GM21526 (cell line): ENCODE measurements at regions not wholly inside any gene's neighbourhood (a gene's known extent, or its start where the extent isn't known, plus 50 kb on each side); places are given as distances from the start of the nearest gene placed in this dataset.

Experiments
- ATAC-seq: cut with Tn5 transposase; IDR thresholded peaks from one replicate; pipeline ENCODE4 v1.9.1; 2021; ENCODE audit warnings: moderate library complexity; ENCODE audit not compliant: unreplicated experiment, low FRiP score

- no peak for ATAC-seq
Observed at GRCh38 chr6:62480544-62480943, 194.5 kb upstream of the KHDRBS2 start.

GRCh38 chr6:62479697-62480220 is 193.7 kb upstream of the KHDRBS2 start:
- no peak for ATAC-seq

GRCh38 chr6:62474793-62475192 is 188.8 kb upstream of the KHDRBS2 start:
- ATAC-seq: no peak

- ATAC-seq: no peak
Observed at GRCh38 chr6:62466607-62467006, 180.6 kb upstream of the KHDRBS2 start.

GRCh38 chr6:62465206-62465605 is 179.2 kb upstream of the KHDRBS2 start:
- no peak for ATAC-seq

- no peak for ATAC-seq
Observed at GRCh38 chr6:62452586-62452985, 166.6 kb upstream of the KHDRBS2 start.

GRCh38 chr6:62446647-62447316 is 160.8 kb upstream of the KHDRBS2 start:
- ATAC-seq: no peak

- no peak for ATAC-seq
Observed at GRCh38 chr6:62445521-62445920, 159.5 kb upstream of the KHDRBS2 start.

GRCh38 chr6:62441182-62441581 is 155.2 kb upstream of the KHDRBS2 start:
- no peak for ATAC-seq

- no peak for ATAC-seq
Observed at GRCh38 chr6:62429781-62430180, 143.8 kb upstream of the KHDRBS2 start.

GRCh38 chr6:62400521-62401259 is 114.7 kb upstream of the KHDRBS2 start:
- ATAC-seq: no peak

- ATAC-seq: no peak
Observed at GRCh38 chr6:62393608-62394007, 107.6 kb upstream of the KHDRBS2 start.

- no peak for ATAC-seq
Observed at GRCh38 chr6:62392291-62392690, 106.3 kb upstream of the KHDRBS2 start.

GRCh38 chr6:62391358-62391757 is 105.3 kb upstream of the KHDRBS2 start:
- ATAC-seq: no peak

GRCh38 chr6:62390401-62390800 is 104.4 kb upstream of the KHDRBS2 start:
- no peak for ATAC-seq

- ATAC-seq: no peak
Observed at GRCh38 chr6:62371453-62372210, 85.6 kb upstream of the KHDRBS2 start.

GRCh38 chr6:62367601-62368000 is 81.6 kb upstream of the KHDRBS2 start:
- ATAC-seq: peak; percentile 100

- no peak for ATAC-seq
Observed at GRCh38 chr6:62362097-62362496, 76.1 kb upstream of the KHDRBS2 start.

- no peak for ATAC-seq
Observed at GRCh38 chr6:62357835-62358234, 71.8 kb upstream of the KHDRBS2 start.

- no peak for ATAC-seq
Observed at GRCh38 chr6:62354261-62354660, 68.2 kb upstream of the KHDRBS2 start.

- no peak for ATAC-seq
Observed at GRCh38 chr6:62345962-62346689, 60.1 kb upstream of the KHDRBS2 start.
